ENCODE measurements at regions not wholly inside any gene's neighbourhood (a gene's known extent, or its start where the extent isn't known, plus 50 kb on each side); places are given as distances from the start of the nearest gene placed in this dataset.

DNA sequence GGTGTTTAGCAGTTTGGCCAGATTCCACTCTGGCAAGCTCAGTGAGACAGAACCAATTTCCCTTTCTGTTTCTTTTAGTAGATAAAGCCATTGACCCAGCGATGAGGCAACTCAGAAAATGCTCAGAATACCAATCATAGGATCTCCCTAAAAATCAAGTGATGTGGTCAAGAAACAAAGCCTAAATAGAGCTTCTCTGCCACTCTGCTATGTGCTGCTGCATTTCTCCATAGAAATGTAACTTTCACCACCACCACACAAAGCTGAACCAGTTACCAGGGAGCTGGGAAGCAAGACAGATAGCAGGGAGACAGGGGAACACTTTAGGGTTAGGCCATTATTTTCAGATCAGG, 109.8 kb downstream of the RPL22L1 start:
- Histone ChIP-seq H4K20me1 (replicated peaks; ENCODE audit: control insufficient read depth, insufficient read depth, low read length) (no peaks in the 10 kb centered on the region), H3K9ac (ENCODE audit: insufficient read depth in 1 of 2, low read depth in 2 of 2, low read length in 2 of 2) (peak overlapping the region in 1 of 2 experiments; percentile 30; a peak in 1 of 4 replicates), H3K4me2 (ENCODE audit: insufficient read depth, low read length) (peak overlapping the region; percentile 47; the same call in 1 of the 2 replicates), H3K4me3 (no peak overlapping the region), H3K4me1 (replicated peaks in 1 of 2; ENCODE audit: control insufficient read depth in 2 of 2, insufficient read depth in 2 of 2, low read length in 2 of 2) (peaks cover 7 to 13% of the 10 kb centered on the region in 2 experiments; a peak in 4 of 5 replicates), H3K9me3 (replicated peaks; ENCODE audit: control insufficient read depth, insufficient read depth, low read depth, low read length) (no peaks in the 10 kb centered on the region), H3K9me1 (ENCODE audit: control insufficient read depth, insufficient read depth, low read length) (no peaks in the 10 kb centered on the region), H3K27ac (ENCODE audit: extremely low read depth, low read depth, low read length) (peak overlapping the region; percentile 41; the same call in 1 of the 3 replicates), H3K36me3 (ENCODE audit: control insufficient read depth, insufficient read depth, low read length) (no peaks in the 10 kb centered on the region), H3K79me2 (ENCODE audit: control insufficient read depth, insufficient read depth, low read length) (no peaks in the 10 kb centered on the region), H3K27me3 (ENCODE audit: control insufficient read depth in 2 of 2, insufficient read depth in 2 of 2, low read length in 2 of 2) (no peaks in the 10 kb centered on the region), H2AFZ (ENCODE audit: low read depth, low read length) (peak overlapping the region; percentile 90)
- BruUV-seq (replicated peaks) = no TSS peak
- intact Hi-C loops (cut with micrococcal nuclease) (no loop called here), in situ Hi-C loops (cut with MboI) (no loop called here)
- FAIRE-seq (no peak), ATAC-seq (peak; percentile 50), DNase-seq (ENCODE audit: extremely low read depth in 1 of 4, low spot score in 3 of 4) (no peak)
- POLR2A ChIA-PET = interaction anchor here (0.8 to 1.2 kb wide), 4 partner anchors 8 to 43 kb away, joined by 3 to 4 read pairs (median 3); no protein-coding TSS in a partner anchor
- CTCF ChIA-PET (ENCODE audit: low intra/inter-chr PET ratio) = no interaction called here
- 0% methylated on average over 1 of the region's 1 CpG for WGBS (ENCODE audit: insufficient coverage, low coverage, missing lambda C conversion rate)
- no peak for TF ChIP-seq HEY1 (CRISPR knock-in tag; IDR thresholded peaks at IDR 0.05; ENCODE audit: borderline replicate concordance)
- TF ChIP-seq HBP1 (CRISPR knock-in tag; IDR thresholded peaks at IDR 0.05) = no peak
- TF ChIP-seq SRSF7 (optimal IDR thresholded peaks at IDR 0.05; ENCODE audit: low read depth, low read length) = no peak
- no peak for TF ChIP-seq MAFG (tag; conservative IDR thresholded peaks at IDR 0.05)
- no peak for TF ChIP-seq ZNF511 (CRISPR knock-in tag; IDR thresholded peaks at IDR 0.05)
- TF ChIP-seq NCOR1 (IDR thresholded peaks at IDR 0.05) = no peak
- TF ChIP-seq PBX2 (CRISPR knock-in tag; IDR thresholded peaks at IDR 0.05; ENCODE audit: low read depth) = no peak
- no peak for TF ChIP-seq PBX2 (tag; conservative IDR thresholded peaks at IDR 0.05; ENCODE audit: low read depth)
- TF ChIP-seq HSF4 (CRISPR knock-in tag; IDR thresholded peaks at IDR 0.05; ENCODE audit: borderline replicate concordance) = no peak
- TF ChIP-seq ZNF175 (CRISPR knock-in tag; IDR thresholded peaks at IDR 0.05; ENCODE audit: low read depth) = 0 out of 2 replicates have a peak, but pooled peaks have one; percentile 16
- no peak for TF ChIP-seq ZHX1 (conservative IDR thresholded peaks at IDR 0.05; ENCODE audit: low read length)
- TF ChIP-seq ELK3 (CRISPR knock-in tag; IDR thresholded peaks at IDR 0.05) = no peak
- no peak for TF ChIP-seq ETS1 (conservative IDR thresholded peaks at IDR 0.05; ENCODE audit: control insufficient read depth, low read depth, low read length)

Measured in K562 (cell line).